OCI-LY3 (cell line): ENCODE measurements at regions not wholly inside any gene's neighbourhood (a gene's known extent, or its start where the extent isn't known, plus 50 kb on each side); places are given as distances from the start of the nearest gene placed in this dataset.

ENCODE experiments used
- CTCF ChIP-seq: fragments of 200-600, 300-600 bp; sonication (generic); IDR thresholded peaks from 2 replicates; pipeline ENCODE4 v1.5.1; 2014; ENCODE audit warnings: antibody characterized with exemption, low read length, low read depth
- EZH2phosphoT487 ChIP-seq: fragments of 200-600 bp; shearing (Covaris generic); IDR thresholded peaks from 2 replicates; pipeline ENCODE4 v1.6.1; 2018; ENCODE audit warnings: antibody characterized with exemption, mixed run types, low read depth

DNA sequence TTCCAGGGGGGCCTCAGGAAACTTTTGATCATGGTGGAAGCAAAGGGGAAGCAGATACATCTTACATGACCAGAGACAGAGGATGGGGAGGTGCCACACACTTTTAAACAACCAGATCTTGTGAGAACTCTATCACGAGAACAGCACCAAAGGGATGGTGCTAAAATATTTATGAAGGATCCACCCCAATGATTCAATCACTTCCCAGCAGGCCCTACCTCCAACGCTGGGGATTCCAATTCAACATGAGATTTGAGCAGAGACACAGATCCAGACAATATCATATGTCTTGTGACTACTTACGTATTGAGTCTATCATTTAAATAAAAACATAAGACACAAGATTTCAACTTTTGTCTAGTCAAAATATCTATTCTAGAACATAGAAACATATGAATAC, 351.9 kb downstream of the EPM2A start:
- no peak for TF ChIP-seq CTCF
- TF ChIP-seq EZH2phosphoT487: no peak
